ENCODE measurements at regions not wholly inside any gene's neighbourhood (a gene's known extent, or its start where the extent isn't known, plus 50 kb on each side); places are given as distances from the start of the nearest gene placed in this dataset.

DNA sequence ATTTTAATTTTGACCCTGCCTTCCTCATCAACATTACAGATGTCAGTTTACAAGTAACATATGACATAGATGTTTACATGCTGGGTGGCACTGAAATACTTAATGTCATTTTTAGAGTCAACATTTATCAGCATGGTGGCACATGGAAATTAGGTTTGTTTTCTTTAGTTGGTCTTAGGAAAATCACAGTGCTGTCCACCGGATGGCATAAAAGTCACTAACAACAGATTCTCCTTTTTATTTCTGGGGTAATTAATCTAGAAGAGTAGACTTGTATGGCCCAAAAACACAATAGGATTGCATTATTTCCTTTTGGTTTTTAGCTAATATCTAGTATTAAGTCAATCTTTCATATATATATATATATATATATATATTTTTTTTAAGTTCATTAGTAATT lies 88.6 kb upstream of the HHIP start:
- TF ChIP-seq POLR2A (IDR thresholded peaks at IDR 0.05; ENCODE audit: low read depth, low read length) (no peak), POLR2AphosphoS5 (IDR thresholded peaks at IDR 0.05; ENCODE audit: low read depth, low read length) (no peak), TAF1 (IDR thresholded peaks at IDR 0.05; ENCODE audit: low read depth, low read length) (no peak), SPI1 (IDR thresholded peaks at IDR 0.05; ENCODE audit: low read depth, low read length) (no peak)
